ENCODE measurements at regions not wholly inside any gene's neighbourhood (a gene's known extent, or its start where the extent isn't known, plus 50 kb on each side); places are given as distances from the start of the nearest gene placed in this dataset.
A peak's percentile ranks its signal among the peaks of the same experiment; 100 is the strongest.

- H3K27ac ChIP-seq (ENCODE audit: low read depth, low read length), result no peak overlapping the region
- DNase-seq (ENCODE audit: low read depth in 4 of 6, low spot score in 6 of 6), result no peak
- no peaks in the 10 kb centered on the region for H3K4me1 ChIP-seq (ENCODE audit: control insufficient read depth, insufficient read depth, low read length)
- 78% methylated on average over 10 of the region's 12 CpGs for WGBS (ENCODE audit: insufficient coverage)
- H3K9me3 ChIP-seq (ENCODE audit: control insufficient read depth, insufficient read depth, low read length), result no peaks in the 10 kb centered on the region
- no peaks in the 10 kb centered on the region for H3K36me3 ChIP-seq (ENCODE audit: control insufficient read depth, insufficient read depth, low read length)
- no peak overlapping the region for H3K4me3 ChIP-seq (ENCODE audit: low read depth, low read length)
- H3K27me3 ChIP-seq (ENCODE audit: control insufficient read depth, insufficient read depth, low read length), result no peaks in the 10 kb centered on the region
Measured at GRCh38 chr17:74070998-74071679, 132.3 kb upstream of the RPL38 start.

DNA sequence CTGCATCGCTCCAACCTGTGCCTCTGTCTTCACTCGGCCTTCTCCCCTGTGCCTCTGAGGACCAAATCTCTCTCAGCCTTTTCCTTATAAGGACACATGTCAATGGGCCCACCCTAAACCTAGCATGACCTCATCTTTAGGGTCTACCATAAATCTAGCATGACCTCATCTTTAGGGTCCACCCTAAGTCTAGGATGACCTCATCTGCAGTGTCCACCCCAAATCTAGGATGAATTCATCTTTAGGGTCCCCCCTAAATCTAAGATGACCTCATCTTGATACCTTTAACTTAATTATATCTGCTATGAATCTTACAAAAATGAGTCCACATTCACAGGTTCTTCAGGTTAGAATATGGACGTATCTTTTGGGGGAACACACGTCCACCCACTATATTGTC lies 131.1 kb upstream of the RPL38 start:
- WGBS (ENCODE audit: insufficient coverage), result 96% methylated on average over 2 of the region's 4 CpGs
- Histone ChIP-seq H3K27ac (ENCODE audit: low read depth, low read length) (no peak overlapping the region), H3K4me1 (ENCODE audit: control insufficient read depth, insufficient read depth, low read length) (no peaks in the 10 kb centered on the region), H3K27me3 (ENCODE audit: control insufficient read depth, insufficient read depth, low read length) (no peaks in the 10 kb centered on the region), H3K9me3 (ENCODE audit: control insufficient read depth, insufficient read depth, low read length) (no peaks in the 10 kb centered on the region), H3K36me3 (ENCODE audit: control insufficient read depth, insufficient read depth, low read length) (no peaks in the 10 kb centered on the region), H3K4me3 (ENCODE audit: low read depth, low read length) (no peak overlapping the region)
- DNase-seq (ENCODE audit: low read depth in 4 of 6, low spot score in 6 of 6), result no peak

DNA sequence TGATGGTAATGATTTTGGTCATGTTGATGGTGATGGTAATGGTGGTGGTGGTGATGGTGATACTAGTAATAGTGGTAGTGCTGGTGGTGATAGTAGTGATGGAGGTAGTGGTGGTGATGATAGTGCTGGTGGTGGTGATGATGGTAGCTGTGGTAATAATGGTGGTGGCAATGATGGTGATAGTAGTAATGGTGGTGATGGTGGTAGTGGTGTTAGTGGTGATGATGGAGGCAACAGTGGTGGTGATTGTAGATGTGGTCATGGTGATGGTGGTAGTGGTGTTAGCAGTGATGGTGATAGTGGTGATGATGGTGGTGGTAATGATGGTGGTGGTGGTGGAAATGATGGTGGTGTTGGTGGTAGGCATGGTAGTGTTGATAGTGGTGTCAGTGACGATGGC lies 127.0 kb upstream of the RPL38 start:
- Histone ChIP-seq H3K9me3 (ENCODE audit: control insufficient read depth, insufficient read depth, low read length) (no peaks in the 10 kb centered on the region), H3K4me1 (ENCODE audit: control insufficient read depth, insufficient read depth, low read length) (peaks cover 17% of the 10 kb centered on the region), H3K27me3 (ENCODE audit: control insufficient read depth, insufficient read depth, low read length) (no peaks in the 10 kb centered on the region), H3K36me3 (ENCODE audit: control insufficient read depth, insufficient read depth, low read length) (no peaks in the 10 kb centered on the region), H3K4me3 (ENCODE audit: low read depth, low read length) (no peak overlapping the region), H3K27ac (ENCODE audit: low read depth, low read length) (no peak overlapping the region)
- DNase-seq (ENCODE audit: low read depth in 4 of 6, low spot score in 6 of 6), result no peak
- WGBS (ENCODE audit: insufficient coverage), result no CpG with 5 or more reads among the region's 1 CpG

DNA sequence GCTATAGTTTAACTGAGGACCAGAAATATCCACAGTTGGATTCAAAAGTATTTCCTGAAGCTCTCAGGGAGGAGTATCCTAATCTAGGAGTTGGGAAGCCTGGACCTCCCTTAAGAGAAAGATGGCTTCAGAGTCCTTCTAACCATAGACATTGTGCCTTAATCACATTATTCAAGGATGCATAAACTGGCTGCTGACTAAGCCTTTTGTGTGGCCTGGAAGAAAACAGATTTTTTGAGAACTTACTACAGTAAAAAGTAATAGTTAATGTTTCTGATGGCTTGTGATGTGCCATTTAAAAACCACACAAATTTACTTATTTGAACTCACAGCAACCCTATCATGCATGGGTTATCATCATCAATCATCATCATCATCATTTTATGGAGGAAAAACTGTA lies 126.2 kb upstream of the RPL38 start:
- peaks cover 17% of the 10 kb centered on the region for H3K4me1 ChIP-seq (ENCODE audit: control insufficient read depth, insufficient read depth, low read length)
- no peaks in the 10 kb centered on the region for H3K27me3 ChIP-seq (ENCODE audit: control insufficient read depth, insufficient read depth, low read length)
- no peaks in the 10 kb centered on the region for H3K9me3 ChIP-seq (ENCODE audit: control insufficient read depth, insufficient read depth, low read length)
- H3K27ac ChIP-seq (ENCODE audit: low read depth, low read length), result no peak overlapping the region
- H3K36me3 ChIP-seq (ENCODE audit: control insufficient read depth, insufficient read depth, low read length), result no peaks in the 10 kb centered on the region
- DNase-seq (ENCODE audit: low read depth in 4 of 6, low spot score in 6 of 6), result no peak
- H3K4me3 ChIP-seq (ENCODE audit: low read depth, low read length), result no peak overlapping the region

DNA sequence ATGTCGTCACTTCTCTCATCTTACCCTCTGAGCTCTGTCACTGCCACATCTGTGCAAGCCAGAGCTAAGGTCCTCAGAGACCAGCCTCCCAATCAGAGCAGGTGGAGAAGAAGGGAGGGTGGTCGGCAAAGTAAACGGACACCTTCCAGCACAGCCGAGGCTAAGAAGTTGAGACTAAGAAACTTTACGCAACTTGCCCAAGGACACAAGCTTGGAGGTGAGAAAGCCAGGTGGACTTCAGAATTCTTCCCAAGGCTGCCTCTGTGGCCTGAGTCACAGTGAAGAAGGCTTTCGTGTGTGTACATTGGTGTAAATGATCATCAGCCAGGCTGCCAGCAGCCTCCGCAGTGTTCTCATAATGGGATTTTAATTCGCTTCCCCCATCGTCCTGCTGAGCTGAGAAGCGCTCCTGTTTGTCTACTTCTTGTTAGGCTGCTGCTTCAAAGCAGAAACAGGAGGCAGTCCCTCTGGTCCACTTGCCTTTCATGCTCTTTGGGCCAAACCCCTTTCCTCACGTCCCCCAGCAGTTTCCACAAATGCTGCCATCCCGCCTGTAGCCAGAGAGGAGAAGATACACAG lies 125.0 kb upstream of the RPL38 start:
- H3K27me3 ChIP-seq (ENCODE audit: control insufficient read depth, insufficient read depth, low read length), result no peaks in the 10 kb centered on the region
- H3K9me3 ChIP-seq (ENCODE audit: control insufficient read depth, insufficient read depth, low read length), result no peaks in the 10 kb centered on the region
- no peak overlapping the region for H3K4me3 ChIP-seq (ENCODE audit: low read depth, low read length)
- WGBS (ENCODE audit: insufficient coverage), result 51% methylated on average over 10 of the region's 12 CpGs
- DNase-seq (ENCODE audit: low read depth in 4 of 6, low spot score in 6 of 6), result peak in 1 of 6 donors; percentile 82
- H3K4me1 ChIP-seq (ENCODE audit: control insufficient read depth, insufficient read depth, low read length), result peaks cover 24% of the 10 kb centered on the region
- no peak overlapping the region for H3K27ac ChIP-seq (ENCODE audit: low read depth, low read length)
- no peaks in the 10 kb centered on the region for H3K36me3 ChIP-seq (ENCODE audit: control insufficient read depth, insufficient read depth, low read length)

GRCh38 chr17:74079537-74080300 lies 123.8 kb upstream of the RPL38 start:
- no peaks in the 10 kb centered on the region for H3K27me3 ChIP-seq (ENCODE audit: control insufficient read depth, insufficient read depth, low read length)
- no peaks in the 10 kb centered on the region for H3K9me3 ChIP-seq (ENCODE audit: control insufficient read depth, insufficient read depth, low read length)
- H3K4me3 ChIP-seq (ENCODE audit: low read depth, low read length), result no peak overlapping the region
- H3K27ac ChIP-seq (ENCODE audit: low read depth, low read length), result no peak overlapping the region
- no peaks in the 10 kb centered on the region for H3K36me3 ChIP-seq (ENCODE audit: control insufficient read depth, insufficient read depth, low read length)
- peaks cover 24% of the 10 kb centered on the region for H3K4me1 ChIP-seq (ENCODE audit: control insufficient read depth, insufficient read depth, low read length)
- WGBS (ENCODE audit: insufficient coverage), result 64% methylated on average over 8 of the region's 11 CpGs
- DNase-seq (ENCODE audit: low read depth in 4 of 6, low spot score in 6 of 6), result peak in 2 of 6 donors; percentile 59 to 60

DNA sequence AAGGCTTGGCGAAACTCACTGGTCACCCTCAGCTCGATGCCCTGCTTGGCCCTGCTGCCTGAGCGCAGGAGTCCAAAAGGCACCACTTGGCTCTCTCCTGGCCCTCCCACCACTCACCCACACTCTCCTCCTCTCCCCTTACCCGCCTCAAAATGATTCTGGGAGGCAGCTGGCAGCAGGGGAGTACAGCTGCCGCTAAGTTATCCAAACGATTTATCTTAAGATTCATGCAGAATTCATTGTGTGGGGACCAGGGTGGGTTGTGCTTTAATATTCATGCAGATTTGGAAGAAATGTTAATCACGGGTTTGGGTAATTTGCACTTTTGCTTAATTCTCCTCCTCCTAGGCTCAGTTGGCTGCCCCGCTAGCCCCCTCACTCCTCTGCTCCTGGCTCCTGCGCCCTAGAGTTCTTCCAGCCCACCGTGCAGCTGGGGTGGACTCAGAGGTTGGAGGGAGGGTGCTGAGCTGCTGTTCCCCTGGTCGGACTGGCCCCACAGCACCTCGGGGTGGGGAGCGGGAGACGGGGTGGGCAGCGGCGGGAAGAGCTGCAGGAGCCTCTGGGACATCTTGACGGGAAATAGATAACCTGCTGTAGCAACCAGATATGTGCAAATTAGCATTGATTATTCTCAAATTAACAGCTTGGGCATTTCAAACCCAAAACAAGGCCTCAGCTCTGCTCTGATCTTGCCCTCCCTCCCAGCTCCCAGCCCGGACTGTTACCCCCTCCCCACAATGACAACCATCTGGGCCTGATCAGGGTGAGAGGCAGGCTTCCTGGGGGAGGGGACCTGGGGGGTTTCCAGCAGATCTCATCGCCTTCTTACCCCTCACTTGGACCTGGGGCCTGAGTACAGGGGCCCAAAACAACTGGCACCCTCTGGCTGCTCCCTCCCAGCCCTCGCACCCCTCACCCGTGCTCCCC lies 122.6 kb upstream of the RPL38 start:
- WGBS (ENCODE audit: insufficient coverage), result 54% methylated on average over 9 of the region's 21 CpGs
- Histone ChIP-seq H3K9me3 (ENCODE audit: control insufficient read depth, insufficient read depth, low read length) (no peaks in the 10 kb centered on the region), H3K27me3 (ENCODE audit: control insufficient read depth, insufficient read depth, low read length) (no peaks in the 10 kb centered on the region), H3K4me3 (ENCODE audit: low read depth, low read length) (no peak overlapping the region), H3K4me1 (ENCODE audit: control insufficient read depth, insufficient read depth, low read length) (peaks cover 24% of the 10 kb centered on the region), H3K27ac (ENCODE audit: low read depth, low read length) (no peak overlapping the region), H3K36me3 (ENCODE audit: control insufficient read depth, insufficient read depth, low read length) (no peaks in the 10 kb centered on the region)
- DNase-seq (ENCODE audit: low read depth in 4 of 6, low spot score in 6 of 6), result peak in 2 of 6 donors; percentile 75 to 82

DNA sequence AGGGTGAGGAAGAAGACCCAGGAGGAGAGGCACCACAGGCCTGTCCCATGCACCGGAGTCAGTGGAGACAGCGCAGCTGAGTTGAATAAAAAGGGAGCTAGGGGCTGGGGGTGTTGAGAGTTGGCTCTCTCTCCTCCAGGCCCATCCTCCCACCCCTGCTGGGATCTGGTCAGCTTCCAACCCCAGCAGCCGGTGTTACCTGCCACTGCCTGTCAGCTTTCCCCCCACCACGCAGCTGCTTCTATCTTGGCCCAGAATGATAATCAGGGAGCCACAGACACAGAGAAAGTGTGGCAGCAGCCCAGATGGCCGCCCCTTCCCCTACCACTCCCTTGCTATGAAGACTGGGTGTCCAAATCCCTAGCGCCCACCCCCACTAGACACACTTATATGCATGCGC lies 120.6 kb upstream of the RPL38 start:
- no peak overlapping the region for H3K4me3 ChIP-seq (ENCODE audit: low read depth, low read length)
- no peaks in the 10 kb centered on the region for H3K27me3 ChIP-seq (ENCODE audit: control insufficient read depth, insufficient read depth, low read length)
- WGBS (ENCODE audit: insufficient coverage), result 42% methylated on average over 5 of the region's 7 CpGs
- H3K4me1 ChIP-seq (ENCODE audit: control insufficient read depth, insufficient read depth, low read length), result peaks cover 32% of the 10 kb centered on the region
- DNase-seq (ENCODE audit: low read depth in 4 of 6, low spot score in 6 of 6), result peak in 2 of 6 donors; percentile 60 to 76
- no peaks in the 10 kb centered on the region for H3K36me3 ChIP-seq (ENCODE audit: control insufficient read depth, insufficient read depth, low read length)
- H3K27ac ChIP-seq (ENCODE audit: low read depth, low read length), result no peak overlapping the region
- H3K9me3 ChIP-seq (ENCODE audit: control insufficient read depth, insufficient read depth, low read length), result no peaks in the 10 kb centered on the region

DNA sequence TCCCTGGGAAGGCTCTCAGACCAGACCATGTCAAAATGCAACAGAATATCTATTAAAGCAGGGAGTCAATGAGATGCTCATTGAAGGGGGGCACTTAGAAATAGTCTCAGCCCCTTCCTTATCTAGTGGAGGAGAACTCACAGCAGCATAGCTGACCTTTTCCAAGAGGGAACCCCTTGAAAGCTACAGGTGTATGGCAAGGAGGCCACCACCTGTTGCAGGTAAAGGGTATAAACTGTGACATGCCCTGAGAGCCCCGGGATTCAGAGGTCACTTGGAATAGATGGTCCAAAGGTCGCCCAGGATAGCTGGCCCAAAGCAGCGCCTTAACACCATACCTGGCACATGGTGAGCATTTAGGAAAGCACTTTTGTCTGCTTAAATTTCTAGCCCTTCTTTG lies 120.2 kb upstream of the RPL38 start:
- H3K27ac ChIP-seq (ENCODE audit: low read depth, low read length), result no peak overlapping the region
- H3K27me3 ChIP-seq (ENCODE audit: control insufficient read depth, insufficient read depth, low read length), result no peaks in the 10 kb centered on the region
- peaks cover 31% of the 10 kb centered on the region for H3K4me1 ChIP-seq (ENCODE audit: control insufficient read depth, insufficient read depth, low read length)
- no peak for DNase-seq (ENCODE audit: low read depth in 4 of 6, low spot score in 6 of 6)
- WGBS (ENCODE audit: insufficient coverage), result 86% methylated on average over 3 of the region's 3 CpGs
- no peaks in the 10 kb centered on the region for H3K36me3 ChIP-seq (ENCODE audit: control insufficient read depth, insufficient read depth, low read length)
- no peaks in the 10 kb centered on the region for H3K9me3 ChIP-seq (ENCODE audit: control insufficient read depth, insufficient read depth, low read length)
- no peak overlapping the region for H3K4me3 ChIP-seq (ENCODE audit: low read depth, low read length)

Measured in spinal cord (tissue), 9 donors.